Ishikawa (cell line): ENCODE measurements at regions not wholly inside any gene's neighbourhood (a gene's known extent, or its start where the extent isn't known, plus 50 kb on each side); places are given as distances from the start of the nearest gene placed in this dataset.

Experiments
- CEBPB ChIP-seq: IDR thresholded peaks from 2 replicates; pipeline ENCODE4 v1.6.1; 2012
- CREB1 ChIP-seq: IDR thresholded peaks from 2 replicates; pipeline ENCODE4 v1.6.1; 2012; ENCODE audit warnings: low read depth
- EGR1 ChIP-seq: IDR thresholded peaks from 2 replicates; pipeline ENCODE4 v1.6.1; 2012
- EP300 ChIP-seq: IDR thresholded peaks from 2 replicates; pipeline ENCODE4 v1.6.1; 2012; ENCODE audit warnings: borderline replicate concordance
- FOXM1 ChIP-seq: IDR thresholded peaks from 2 replicates; pipeline ENCODE4 v1.6.1; 2012; ENCODE audit warnings: low read depth, borderline replicate concordance
- NFIC ChIP-seq: IDR thresholded peaks from 2 replicates; pipeline ENCODE4 v1.6.1; 2012
- RAD21 ChIP-seq: IDR thresholded peaks from 2 replicates; pipeline ENCODE4 v1.6.1; 2012; ENCODE audit warnings: low read depth
- TAF1 ChIP-seq: IDR thresholded peaks from 2 replicates; pipeline ENCODE4 v1.6.1; 2012; ENCODE audit warnings: low read depth, mild to moderate bottlenecking
- TCF12 ChIP-seq: IDR thresholded peaks from 2 replicates; pipeline ENCODE4 v1.6.1; 2012; ENCODE audit warnings: low read depth
- TEAD4 ChIP-seq: IDR thresholded peaks from 2 replicates; pipeline ENCODE4 v1.6.1; 2012
- YY1 ChIP-seq: IDR thresholded peaks from 2 replicates; pipeline ENCODE4 v1.6.1; 2012; ENCODE audit warnings: low read depth
- ZBTB7A ChIP-seq: IDR thresholded peaks from 2 replicates; pipeline ENCODE4 v1.6.1; 2012; ENCODE audit warnings: low read depth
- TF ChIP-seq, protein P1 (sequence below): IDR thresholded peaks from 2 replicates; pipeline ENCODE4 v1.6.1; 2012
- TF ChIP-seq, protein P2 (sequence below): IDR thresholded peaks from 2 replicates; pipeline ENCODE4 v1.6.1; 2012
- TF ChIP-seq, protein P3 (sequence below): IDR thresholded peaks from 2 replicates; pipeline ENCODE4 v1.6.1; 2012; ENCODE audit warnings: low read depth, mild to moderate bottlenecking

DNA sequence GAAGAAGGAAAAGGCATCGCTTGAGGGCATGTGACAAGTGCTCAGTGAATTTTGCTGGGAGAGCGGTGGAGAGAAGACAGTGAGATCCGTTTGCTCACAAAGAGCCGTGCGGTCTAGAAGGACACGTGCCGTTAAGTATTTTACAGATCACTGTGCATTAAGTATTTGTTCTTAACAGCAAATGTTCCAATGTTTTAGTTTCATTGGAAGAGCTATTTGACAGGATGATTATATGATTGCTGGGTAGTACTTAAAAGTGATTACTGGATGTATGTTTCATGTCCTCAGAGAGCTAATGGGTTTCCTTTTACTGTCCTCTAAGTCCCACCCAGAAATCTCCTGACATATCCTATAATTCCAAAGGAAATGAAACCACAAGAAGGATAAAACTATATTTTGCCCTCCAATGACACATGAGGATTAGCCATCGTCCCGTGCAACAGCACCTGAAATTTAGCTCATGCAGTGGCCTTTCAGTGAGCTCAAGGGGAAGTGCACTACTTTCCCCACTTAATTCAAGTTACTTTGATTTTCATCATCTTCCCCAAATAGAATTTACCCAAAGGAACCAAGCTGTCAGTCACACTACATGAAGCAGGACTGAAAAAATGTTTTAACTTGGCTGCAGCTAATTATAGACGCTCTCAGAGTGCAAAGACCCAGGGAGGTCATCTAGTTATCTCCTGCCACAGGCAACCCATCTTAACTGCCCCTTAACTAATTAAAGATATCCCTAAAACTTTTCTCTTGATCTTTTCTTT is 80.3 kb downstream of the KLF6 start:
- TF ChIP-seq RAD21 (no peak), EGR1 (no peak), CREB1 (no peak)

DNA sequence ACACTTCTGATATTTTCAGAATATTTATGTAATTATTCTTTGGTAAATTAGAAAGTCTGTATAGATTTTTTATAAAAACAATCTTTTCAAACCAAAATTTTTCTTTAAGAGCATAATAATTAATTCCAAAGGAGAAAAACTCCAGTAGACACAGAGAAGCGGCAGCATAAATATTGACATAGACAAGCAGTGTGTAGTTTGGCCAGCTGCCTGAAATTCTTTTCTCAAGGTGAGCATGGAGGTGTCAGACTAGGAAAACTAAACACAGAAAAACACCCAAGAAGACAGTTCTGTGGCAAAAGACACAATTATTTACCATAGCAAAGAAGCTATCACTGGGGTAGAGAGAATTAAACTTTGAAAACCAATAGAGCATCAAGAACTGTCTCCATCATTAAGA is 82.4 kb downstream of the KLF6 start:
- no peak for TF ChIP-seq NFIC
- no peak for TF ChIP-seq CEBPB
- TF ChIP-seq TCF12: no peak
- no peak for TF ChIP-seq TAF1
- no peak for TF ChIP-seq RAD21
- TF ChIP-seq, protein P1, sequence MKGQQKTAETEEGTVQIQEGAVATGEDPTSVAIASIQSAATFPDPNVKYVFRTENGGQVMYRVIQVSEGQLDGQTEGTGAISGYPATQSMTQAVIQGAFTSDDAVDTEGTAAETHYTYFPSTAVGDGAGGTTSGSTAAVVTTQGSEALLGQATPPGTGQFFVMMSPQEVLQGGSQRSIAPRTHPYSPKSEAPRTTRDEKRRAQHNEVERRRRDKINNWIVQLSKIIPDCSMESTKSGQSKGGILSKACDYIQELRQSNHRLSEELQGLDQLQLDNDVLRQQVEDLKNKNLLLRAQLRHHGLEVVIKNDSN: no peak
- no peak for TF ChIP-seq TEAD4
- TF ChIP-seq ZBTB7A: no peak
- TF ChIP-seq, protein P2, sequence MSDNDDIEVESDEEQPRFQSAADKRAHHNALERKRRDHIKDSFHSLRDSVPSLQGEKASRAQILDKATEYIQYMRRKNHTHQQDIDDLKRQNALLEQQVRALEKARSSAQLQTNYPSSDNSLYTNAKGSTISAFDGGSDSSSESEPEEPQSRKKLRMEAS: no peak
- TF ChIP-seq EP300: no peak
- TF ChIP-seq FOXM1: no peak
- no peak for TF ChIP-seq CREB1
- TF ChIP-seq, protein P3, sequence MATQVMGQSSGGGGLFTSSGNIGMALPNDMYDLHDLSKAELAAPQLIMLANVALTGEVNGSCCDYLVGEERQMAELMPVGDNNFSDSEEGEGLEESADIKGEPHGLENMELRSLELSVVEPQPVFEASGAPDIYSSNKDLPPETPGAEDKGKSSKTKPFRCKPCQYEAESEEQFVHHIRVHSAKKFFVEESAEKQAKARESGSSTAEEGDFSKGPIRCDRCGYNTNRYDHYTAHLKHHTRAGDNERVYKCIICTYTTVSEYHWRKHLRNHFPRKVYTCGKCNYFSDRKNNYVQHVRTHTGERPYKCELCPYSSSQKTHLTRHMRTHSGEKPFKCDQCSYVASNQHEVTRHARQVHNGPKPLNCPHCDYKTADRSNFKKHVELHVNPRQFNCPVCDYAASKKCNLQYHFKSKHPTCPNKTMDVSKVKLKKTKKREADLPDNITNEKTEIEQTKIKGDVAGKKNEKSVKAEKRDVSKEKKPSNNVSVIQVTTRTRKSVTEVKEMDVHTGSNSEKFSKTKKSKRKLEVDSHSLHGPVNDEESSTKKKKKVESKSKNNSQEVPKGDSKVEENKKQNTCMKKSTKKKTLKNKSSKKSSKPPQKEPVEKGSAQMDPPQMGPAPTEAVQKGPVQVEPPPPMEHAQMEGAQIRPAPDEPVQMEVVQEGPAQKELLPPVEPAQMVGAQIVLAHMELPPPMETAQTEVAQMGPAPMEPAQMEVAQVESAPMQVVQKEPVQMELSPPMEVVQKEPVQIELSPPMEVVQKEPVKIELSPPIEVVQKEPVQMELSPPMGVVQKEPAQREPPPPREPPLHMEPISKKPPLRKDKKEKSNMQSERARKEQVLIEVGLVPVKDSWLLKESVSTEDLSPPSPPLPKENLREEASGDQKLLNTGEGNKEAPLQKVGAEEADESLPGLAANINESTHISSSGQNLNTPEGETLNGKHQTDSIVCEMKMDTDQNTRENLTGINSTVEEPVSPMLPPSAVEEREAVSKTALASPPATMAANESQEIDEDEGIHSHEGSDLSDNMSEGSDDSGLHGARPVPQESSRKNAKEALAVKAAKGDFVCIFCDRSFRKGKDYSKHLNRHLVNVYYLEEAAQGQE: no peak

DNA sequence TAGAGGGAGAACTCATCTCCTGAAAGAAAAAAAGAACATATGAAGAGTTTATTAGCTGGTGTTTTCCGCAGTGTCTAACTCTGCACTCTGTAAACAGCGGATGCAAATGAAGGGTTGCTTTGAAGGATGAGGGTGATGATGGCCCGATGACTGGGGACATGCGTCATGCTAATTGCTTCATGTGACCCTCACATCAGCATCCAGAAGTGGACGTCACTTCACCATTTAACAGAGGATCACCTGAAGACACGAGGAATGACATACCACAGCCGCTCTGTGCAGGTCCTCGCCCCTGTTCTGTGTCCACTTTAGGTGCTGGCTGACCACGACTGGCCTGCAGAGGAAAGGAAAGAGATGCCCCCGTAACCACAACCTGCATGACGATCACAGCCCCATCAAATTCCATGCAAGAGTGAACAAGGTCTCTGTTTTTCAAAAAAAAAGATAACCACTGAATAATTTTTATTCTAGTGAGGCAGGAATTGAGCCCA is 82.9 kb downstream of the KLF6 start:
- TF ChIP-seq TAF1 (no peak), EP300 (no peak), TCF12 (no peak), RAD21 (no peak), CREB1 (no peak), NFIC (no peak), ZBTB7A (no peak), FOXM1 (no peak), YY1 (no peak), TEAD4 (no peak), CEBPB (no peak), EGR1 (no peak)
- TF ChIP-seq, protein P2: no peak
- TF ChIP-seq, protein P1: no peak
- TF ChIP-seq, protein P3: no peak

DNA sequence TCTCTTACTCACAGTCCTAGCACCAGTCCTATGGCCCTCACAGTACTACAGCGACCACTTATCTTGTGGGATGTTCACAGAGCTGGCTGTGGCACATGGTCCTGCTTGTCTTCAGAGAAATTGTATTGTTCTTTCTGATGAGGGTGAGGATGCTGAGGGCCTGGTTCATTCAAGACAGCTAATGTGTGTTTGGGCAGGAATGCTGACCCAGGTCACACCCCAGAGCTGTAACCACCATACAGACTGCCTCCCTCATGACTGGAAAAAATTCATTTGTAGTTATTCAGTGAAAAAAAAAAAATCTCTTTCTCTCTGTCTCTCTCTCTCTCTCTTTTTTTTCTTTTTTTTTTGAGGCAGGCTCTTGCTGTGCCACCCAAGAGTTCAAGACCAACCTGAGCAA is 83.5 kb downstream of the KLF6 start:
- TF ChIP-seq, protein P2: no peak
- TF ChIP-seq CREB1 (no peak), FOXM1 (no peak), TCF12 (no peak), RAD21 (no peak), EP300 (no peak), TAF1 (no peak), NFIC (no peak), EGR1 (no peak), YY1 (no peak), TEAD4 (no peak), CEBPB (no peak), ZBTB7A (no peak)
- TF ChIP-seq, protein P3: no peak
- TF ChIP-seq, protein P1: no peak
